ENCODE measurements at regions not wholly inside any gene's neighbourhood (a gene's known extent, or its start where the extent isn't known, plus 50 kb on each side); places are given as distances from the start of the nearest gene placed in this dataset.

DNA sequence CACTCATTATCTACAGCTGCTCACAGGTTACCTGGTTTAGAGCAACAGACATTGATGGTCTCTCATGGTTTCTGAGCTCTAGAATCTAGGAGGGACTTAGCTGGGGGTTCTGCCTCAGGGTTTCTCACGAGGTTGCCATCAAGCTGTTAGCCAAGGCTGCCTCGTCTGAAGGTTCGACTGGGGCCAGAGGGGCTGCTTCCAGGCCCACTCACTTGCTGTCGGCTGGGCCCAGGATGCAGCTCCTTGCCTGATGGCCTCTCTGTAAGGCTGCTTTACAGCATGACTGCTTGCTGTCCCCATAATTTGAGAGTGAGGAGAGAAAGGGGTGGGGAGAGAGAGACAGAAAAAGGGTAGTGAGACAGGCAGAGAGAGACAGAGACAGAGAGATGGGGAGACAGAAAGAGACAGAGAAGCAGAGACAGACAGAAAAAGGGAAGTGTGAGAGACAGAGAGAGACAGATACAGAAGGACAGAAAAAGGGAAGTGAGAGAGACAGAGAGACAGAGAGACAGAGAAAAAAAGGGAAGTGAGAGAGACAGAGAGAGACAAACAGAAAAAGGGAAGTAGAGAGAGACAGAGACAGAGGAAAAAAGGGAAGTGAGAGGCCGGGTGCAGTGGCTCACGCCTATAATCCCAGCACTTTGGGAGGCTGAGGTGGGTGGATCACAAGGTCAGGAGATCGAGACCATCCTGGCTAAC lies 106.8 kb upstream of the C1orf174 start:
- no peak for DNase-seq (ENCODE audit: extremely low read depth in 1 of 11, low read depth in 9 of 11, low spot score in 4 of 11)

GRCh38 chr1:4010284-4010683 lies 110.2 kb upstream of the C1orf174 start:
- no peak for DNase-seq (ENCODE audit: extremely low read depth in 1 of 11, low read depth in 9 of 11, low spot score in 4 of 11)

- no peak for DNase-seq (ENCODE audit: extremely low read depth in 1 of 11, low read depth in 9 of 11, low spot score in 4 of 11)
These were observed 110.9 kb upstream of the C1orf174 start for GRCh38 chr1:4010814-4011605.

DNA sequence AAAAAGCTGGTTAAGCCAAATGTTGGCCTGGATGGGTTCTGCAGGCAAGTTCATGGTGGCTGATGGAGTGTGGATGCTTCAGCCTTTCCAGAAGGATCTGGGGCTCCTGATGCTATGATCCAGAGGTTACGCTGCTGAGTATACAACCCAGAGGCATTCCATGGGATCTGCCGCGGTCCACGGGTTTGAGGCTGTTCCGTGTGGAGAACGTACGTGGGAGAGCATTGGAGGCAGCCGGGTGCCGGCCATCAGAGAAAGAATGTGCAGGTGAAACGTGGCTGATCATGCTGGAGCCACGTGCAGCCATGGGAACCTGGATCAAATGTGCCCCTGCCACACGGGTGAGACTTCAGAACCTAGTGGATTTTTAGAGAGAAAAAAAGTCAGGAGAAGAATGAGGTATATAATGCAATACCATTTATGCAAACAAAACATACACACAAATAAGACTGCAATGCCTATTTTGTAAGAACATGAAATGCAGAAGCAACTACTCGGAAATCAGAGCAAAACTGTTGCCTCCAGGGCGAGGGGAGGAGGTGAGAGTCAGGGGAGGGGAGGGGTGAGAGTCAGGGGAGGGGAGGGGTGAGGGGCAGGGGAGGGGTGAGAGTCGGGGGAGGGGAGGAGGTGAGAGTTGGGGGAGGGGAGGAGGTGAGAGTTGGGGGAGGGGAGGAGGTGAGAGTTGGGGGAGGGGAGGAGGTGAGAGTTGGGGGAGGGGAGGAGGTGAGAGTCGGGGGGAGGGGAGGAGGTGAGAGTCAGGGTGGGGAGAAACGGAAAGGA lies 116.5 kb upstream of the C1orf174 start:
- no peak for DNase-seq (ENCODE audit: extremely low read depth in 1 of 11, low read depth in 9 of 11, low spot score in 4 of 11)

- no peak for DNase-seq (ENCODE audit: extremely low read depth in 1 of 11, low read depth in 9 of 11, low spot score in 4 of 11)
These were observed 117.7 kb upstream of the C1orf174 start for GRCh38 chr1:4017636-4018365.

DNA sequence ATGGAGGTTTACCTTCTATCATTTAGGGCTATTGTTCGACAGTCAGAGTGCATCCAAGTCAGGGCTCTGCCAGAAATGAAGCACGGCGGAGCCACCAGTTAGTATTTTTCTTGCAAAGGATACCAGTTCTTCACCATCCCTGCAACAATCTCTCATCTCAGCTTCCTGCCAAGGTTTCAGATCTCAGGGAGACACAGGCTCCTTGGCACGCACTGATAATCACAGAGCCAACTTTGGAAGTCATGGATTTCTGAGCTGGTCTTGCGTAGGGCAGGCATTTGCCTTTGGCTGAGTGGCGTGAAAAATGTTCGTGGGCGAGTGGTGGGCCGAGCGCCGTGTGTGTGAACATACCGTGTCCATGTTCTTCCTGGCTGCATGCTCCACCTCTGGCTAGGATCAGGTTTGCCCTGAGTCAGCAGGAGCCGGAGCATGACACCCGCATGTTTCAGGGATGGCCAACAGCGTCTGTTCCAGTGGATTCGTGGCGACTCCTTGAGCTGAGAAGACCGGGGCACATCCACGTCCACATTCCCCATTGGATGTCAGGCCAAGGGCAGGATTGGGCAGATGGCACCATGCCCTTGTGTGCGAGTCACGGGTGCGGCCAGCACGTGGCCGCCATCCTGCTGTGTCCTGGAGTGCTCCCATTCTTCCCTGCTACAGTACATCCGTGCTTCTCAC lies 118.5 kb upstream of the C1orf174 start:
- no peak for DNase-seq (ENCODE audit: extremely low read depth in 1 of 11, low read depth in 9 of 11, low spot score in 4 of 11)

GRCh38 chr1:4019147-4019521 lies 119.1 kb upstream of the C1orf174 start:
- no peak for DNase-seq (ENCODE audit: extremely low read depth in 1 of 11, low read depth in 9 of 11, low spot score in 4 of 11)

DNA sequence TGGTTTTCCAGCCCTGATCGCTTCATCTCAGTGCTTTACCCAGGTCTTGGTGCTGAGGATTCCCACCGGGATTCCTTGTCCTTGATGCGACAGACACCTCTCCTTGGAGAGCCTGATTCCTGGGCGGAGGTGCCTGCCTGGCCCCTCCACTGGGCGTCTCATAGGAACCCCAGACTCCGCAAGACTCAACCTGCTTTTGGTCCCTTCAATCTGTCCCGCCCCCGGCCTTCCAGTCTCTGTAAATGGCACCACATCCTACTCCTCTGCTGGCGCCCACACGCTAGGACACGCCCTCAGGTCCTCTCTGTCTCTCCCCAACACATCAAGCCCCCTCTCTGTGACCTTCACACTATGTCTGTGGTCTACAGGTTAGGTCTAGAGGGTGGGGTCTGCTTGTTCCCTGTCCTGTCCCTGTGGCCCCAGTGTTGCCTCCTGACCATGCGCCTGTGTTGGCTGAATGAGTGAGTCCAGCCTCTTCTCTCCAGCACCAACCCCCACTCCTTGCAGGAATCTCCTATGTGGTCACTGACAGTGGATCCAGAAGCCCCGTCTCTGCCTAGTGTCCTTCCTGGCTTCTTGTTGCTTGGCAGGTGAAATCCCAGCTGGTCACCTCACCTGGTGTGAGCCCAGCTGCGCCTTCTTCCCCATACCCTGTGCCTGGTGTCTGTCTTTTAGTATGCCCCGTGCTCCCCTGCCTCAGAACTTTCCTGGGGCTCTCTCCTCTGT lies 119.7 kb upstream of the C1orf174 start:
- DNase-seq (ENCODE audit: extremely low read depth in 1 of 11, low read depth in 9 of 11, low spot score in 4 of 11) = no peak

DNA sequence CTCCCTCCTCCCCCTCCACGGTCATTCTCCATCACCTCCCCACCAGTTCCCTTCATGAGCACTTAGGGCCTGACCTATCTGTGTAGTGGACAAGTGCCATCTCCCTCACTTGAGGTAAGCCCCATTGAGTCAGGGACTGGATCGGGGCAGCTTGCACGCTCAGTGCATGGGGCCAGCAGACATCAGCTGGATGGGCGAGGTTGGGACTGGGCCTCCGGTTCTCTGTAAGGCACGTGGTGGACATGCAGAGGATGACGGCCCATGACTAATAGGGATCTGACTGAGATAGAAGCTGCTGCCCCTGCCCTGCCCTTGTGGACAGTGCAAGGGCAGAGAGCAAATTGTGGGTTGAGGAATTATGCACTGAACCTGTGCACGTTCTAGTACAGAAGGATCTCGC lies 120.4 kb upstream of the C1orf174 start:
- no peak for DNase-seq (ENCODE audit: extremely low read depth in 1 of 11, low read depth in 9 of 11, low spot score in 4 of 11)

DNA sequence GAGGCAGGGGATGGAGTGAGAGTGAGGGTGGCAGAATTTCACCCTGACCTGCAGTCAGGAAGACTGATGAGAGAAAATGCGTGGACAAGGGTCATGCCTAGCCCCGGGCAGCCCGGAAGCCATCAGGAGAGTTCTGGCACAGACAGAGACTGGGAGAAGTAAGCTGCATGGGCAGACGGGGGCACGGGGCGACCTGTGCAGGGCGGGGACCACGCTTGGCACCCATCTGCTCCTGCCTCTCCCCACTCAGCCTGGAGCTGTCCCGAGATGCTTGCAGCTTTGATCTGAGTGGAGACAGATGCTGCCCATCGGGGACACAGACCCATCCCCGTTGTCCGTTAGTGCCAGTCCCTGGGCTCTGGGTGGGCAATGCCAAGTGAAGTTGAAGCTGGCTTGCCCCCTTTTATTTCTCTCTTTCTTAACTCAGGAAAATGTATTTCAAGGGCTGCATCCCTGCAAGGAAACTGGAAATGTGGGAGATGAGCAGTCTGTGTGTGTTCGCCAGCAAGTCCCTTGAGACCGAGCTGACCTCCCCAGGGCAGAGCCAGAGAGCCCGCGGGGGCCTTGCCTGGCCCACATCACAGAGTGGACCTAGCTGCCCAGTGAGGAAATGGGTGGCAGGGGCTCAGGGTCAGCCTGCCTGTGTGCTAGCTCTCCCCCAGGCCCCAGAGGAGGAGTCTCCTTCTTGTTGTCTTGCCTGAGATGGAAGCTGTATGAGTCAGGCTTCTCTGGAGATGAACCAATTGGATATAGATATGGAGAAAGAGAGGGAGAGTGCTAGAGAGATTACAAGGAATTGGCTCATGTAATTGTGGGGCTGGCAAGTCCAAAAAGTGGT lies 121.3 kb upstream of the C1orf174 start:
- DNase-seq (ENCODE audit: extremely low read depth in 1 of 11, low read depth in 9 of 11, low spot score in 4 of 11) = no peak

GRCh38 chr1:4021974-4022268 lies 121.8 kb upstream of the C1orf174 start:
- DNase-seq (ENCODE audit: extremely low read depth in 1 of 11, low read depth in 9 of 11, low spot score in 4 of 11) = no peak

DNA sequence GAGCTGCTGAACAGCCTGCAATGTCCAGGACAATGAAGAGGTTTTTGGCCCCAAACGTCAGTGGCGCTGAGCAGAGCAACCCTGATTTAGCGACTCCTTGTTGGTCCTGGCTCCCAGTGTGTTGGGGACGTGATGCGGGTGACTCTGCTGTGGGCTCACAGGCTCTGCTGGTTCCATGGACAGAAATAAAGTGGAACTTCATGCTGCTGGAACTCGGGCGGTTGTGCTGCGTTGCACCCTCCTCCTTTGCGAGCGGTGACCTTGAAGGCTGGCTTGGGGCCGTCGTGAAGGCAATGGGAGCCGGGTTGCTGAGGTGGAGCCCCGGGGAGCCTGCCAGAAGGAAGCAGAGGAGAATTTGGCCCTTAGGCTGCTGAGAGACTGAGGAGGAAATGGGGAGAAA lies 122.6 kb upstream of the C1orf174 start:
- no peak for DNase-seq (ENCODE audit: extremely low read depth in 1 of 11, low read depth in 9 of 11, low spot score in 4 of 11)

GRCh38 chr1:4023678-4024077 lies 123.6 kb upstream of the C1orf174 start:
- DNase-seq (ENCODE audit: extremely low read depth in 1 of 11, low read depth in 9 of 11, low spot score in 4 of 11) = no peak

- no peak for DNase-seq (ENCODE audit: extremely low read depth in 1 of 11, low read depth in 9 of 11, low spot score in 4 of 11)
These were observed 124.7 kb upstream of the C1orf174 start for GRCh38 chr1:4024811-4025210.

DNA sequence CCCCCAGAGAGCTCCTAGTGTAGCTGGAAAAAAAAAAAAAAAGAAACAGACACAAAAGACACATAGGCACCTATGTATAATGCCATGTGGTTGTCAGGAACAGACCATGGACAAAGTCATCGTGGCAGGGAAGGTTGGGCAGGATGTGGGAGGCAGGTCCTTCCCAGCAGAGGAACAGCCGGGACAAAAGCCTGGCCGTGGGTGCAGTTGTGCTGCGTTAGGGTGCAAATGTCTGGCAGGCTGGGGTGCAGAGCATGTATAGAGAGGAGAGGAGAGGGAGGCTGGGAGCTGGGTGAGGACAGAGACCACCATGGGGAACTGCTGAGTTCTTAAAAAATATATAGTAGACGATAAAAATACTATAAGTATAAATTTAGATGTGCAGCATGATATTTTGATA lies 125.7 kb upstream of the C1orf174 start:
- no peak for DNase-seq (ENCODE audit: extremely low read depth in 1 of 11, low read depth in 9 of 11, low spot score in 4 of 11)

GRCh38 chr1:4027008-4027407 lies 126.9 kb upstream of the C1orf174 start:
- no peak for DNase-seq (ENCODE audit: extremely low read depth in 1 of 11, low read depth in 9 of 11, low spot score in 4 of 11)

DNA sequence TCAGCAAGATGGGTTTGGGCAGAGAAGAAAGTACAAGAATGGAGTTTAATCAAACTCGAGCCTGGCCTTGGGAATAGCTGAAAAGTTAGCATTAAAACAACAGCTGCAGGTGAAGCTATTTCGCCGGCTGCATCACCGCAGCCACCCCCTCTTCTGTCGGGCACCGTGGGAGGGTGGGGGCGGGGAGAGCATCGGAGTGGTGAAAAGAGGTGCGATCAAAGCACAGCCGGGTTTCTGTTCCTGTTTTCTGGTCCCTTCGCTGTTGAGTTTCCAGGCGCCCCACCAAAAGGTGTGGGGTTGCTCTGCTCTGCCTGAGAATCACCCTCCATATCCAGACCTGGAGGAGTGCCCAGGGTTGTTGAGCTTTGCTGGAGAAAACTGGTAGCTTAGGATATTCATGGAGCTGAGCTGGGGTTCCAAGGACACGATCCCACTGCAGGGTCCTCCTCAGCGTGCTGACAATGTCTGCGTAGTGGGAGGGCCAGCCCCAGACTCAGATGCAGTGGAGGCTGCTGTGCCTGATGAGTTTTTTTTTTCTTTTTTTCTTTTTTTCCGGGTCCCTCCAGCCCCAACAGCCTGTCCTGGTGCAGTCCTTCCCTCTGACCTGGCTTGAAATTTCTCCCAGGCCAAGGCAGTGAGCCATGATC lies 127.5 kb upstream of the C1orf174 start:
- no peak for DNase-seq (ENCODE audit: extremely low read depth in 1 of 11, low read depth in 9 of 11, low spot score in 4 of 11)
